ENCODE measurements at regions not wholly inside any gene's neighbourhood (a gene's known extent, or its start where the extent isn't known, plus 50 kb on each side); places are given as distances from the start of the nearest gene placed in this dataset.

DNA sequence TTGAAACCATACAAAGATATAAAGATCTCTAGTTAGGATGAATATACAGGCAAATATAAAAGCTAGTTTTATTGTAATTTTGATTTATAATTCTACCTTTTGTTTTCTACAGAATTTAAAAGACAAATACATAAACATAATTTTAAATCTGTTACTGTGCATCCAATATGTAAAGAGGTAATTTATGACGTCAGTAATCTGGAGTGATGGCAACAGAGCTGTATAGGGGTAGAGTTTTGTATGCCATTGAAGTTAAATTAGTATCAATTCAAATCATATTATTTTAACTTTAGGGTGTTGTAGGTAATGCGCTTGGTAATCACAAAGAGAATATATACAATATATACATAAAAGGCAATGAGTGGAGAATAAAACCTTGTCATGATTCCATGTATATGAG, 183.7 kb upstream of the ARHGAP24 start:
- Histone ChIP-seq H3K4ac (ENCODE audit: low read depth in 1 of 2, low read length in 2 of 2) (no peak overlapping the region), H3K9me3 (ENCODE audit: control insufficient read depth, low read length) (peaks cover 21% of the 10 kb centered on the region), H2BK120ac (ENCODE audit: low read depth, low read length) (no peak overlapping the region), H3K23ac (ENCODE audit: low read length in 2 of 2) (no peak overlapping the region), H3K4me2 (ENCODE audit: low read length, poor library complexity, severe bottlenecking) (no peak overlapping the region), H4K91ac (ENCODE audit: low read length) (no peak overlapping the region), H3K27ac (ENCODE audit: low read length, poor library complexity, severe bottlenecking) (no peak overlapping the region), H3K9ac (ENCODE audit: low read length) (no peak overlapping the region), H3K79me1 (replicated peaks; ENCODE audit: low read length, poor library complexity, severe bottlenecking) (no peaks in the 10 kb centered on the region), H2BK15ac (ENCODE audit: low read depth, poor library complexity, severe bottlenecking) (no peak overlapping the region), H3K27me3 (ENCODE audit: control insufficient read depth in 1 of 2, insufficient read depth in 1 of 2, low read length in 2 of 2) (no peaks in the 10 kb centered on the region), H2BK12ac (ENCODE audit: low read length in 2 of 2) (no peak overlapping the region), H3K18ac (ENCODE audit: low read depth in 1 of 2, low read length in 2 of 2) (no peak overlapping the region), H2BK5ac (ENCODE audit: low read depth, low read length, poor library complexity, severe bottlenecking) (no peak overlapping the region), H2AFZ (ENCODE audit: low read depth, low read length) (no peak overlapping the region), H3K4me3 (ENCODE audit: insufficient read depth in 1 of 2, low read depth in 1 of 2, low read length in 2 of 2) (no peak overlapping the region), H3K14ac (ENCODE audit: low read length in 2 of 2) (no peak overlapping the region), H2AK5ac (ENCODE audit: low read length, severe bottlenecking) (no peak overlapping the region), H4K8ac (ENCODE audit: low read length) (no peak overlapping the region), H3K36me3 (ENCODE audit: control insufficient read depth in 1 of 2, insufficient read depth in 2 of 2, low read depth in 1 of 2, low read length in 2 of 2) (no peaks in the 10 kb centered on the region), H3K4me1 (ENCODE audit: control insufficient read depth, insufficient read depth, low read depth, low read length) (no peaks in the 10 kb centered on the region)
- no peak for DNase-seq
- no CpG with 5 or more reads among the region's 2 CpGs for WGBS

DNA sequence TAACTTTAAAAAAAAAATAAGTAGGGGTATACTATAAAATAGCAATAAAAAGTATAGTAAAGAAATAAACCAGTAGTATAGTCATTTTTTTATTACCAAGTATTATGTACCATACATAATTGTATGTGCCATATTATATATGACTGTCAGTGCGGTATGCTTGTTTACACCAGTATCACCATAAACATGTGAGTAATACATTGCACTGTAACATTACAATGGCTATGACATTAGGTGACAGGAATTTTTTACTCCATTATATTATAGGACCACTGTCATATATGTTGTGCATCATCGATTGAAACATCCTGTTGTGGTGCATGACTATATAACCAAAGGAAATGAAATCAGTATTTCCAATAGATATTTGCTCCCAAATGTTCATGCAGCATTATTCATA, 176.9 kb upstream of the ARHGAP24 start:
- H3K79me1 ChIP-seq (replicated peaks; ENCODE audit: low read length, poor library complexity, severe bottlenecking), result no peaks in the 10 kb centered on the region
- H3K4me2 ChIP-seq (ENCODE audit: low read length, poor library complexity, severe bottlenecking), result no peak overlapping the region
- WGBS, result 80% methylated on average over 1 of the region's 2 CpGs

DNA sequence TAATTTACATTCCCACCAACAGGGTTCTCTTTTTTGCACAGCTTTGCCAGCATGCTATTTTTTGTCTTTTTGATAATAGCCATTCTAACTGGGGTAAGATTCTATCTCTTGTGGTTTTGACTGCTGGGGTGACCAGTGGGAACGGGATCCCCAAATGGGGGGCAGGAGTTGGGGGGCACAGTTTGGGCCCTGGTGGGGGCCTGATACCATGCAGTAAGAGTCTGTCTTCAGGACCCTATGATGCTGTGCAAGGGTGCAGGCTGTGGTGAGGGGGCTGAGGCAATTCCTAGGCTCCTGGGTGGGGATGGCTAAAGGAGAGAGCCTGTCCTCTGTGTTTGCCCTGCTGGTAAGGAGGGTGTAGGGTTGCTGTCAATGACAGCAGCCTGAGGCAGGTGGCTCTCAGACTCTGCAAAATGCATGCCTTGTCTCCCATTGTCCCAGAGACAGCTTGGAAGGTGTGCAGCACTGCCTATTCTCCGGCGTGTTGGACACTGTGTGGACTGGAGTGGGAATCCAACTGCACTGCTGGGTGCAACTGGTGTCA, 172.7 kb upstream of the ARHGAP24 start:
- no peak for DNase-seq
- H2BK12ac ChIP-seq (ENCODE audit: low read length in 2 of 2), result no peak overlapping the region
- no peak overlapping the region for H3K4ac ChIP-seq (ENCODE audit: low read depth in 1 of 2, low read length in 2 of 2)
- no peak overlapping the region for H3K18ac ChIP-seq (ENCODE audit: low read depth in 1 of 2, low read length in 2 of 2)
- H3K4me3 ChIP-seq (ENCODE audit: insufficient read depth in 1 of 2, low read depth in 1 of 2, low read length in 2 of 2), result no peak overlapping the region
- no peak overlapping the region for H2BK15ac ChIP-seq (ENCODE audit: low read depth, poor library complexity, severe bottlenecking)
- no peak overlapping the region for H3K27ac ChIP-seq (ENCODE audit: low read length, poor library complexity, severe bottlenecking)
- H2BK120ac ChIP-seq (ENCODE audit: low read depth, low read length), result no peak overlapping the region
- no peak overlapping the region for H3K4me2 ChIP-seq (ENCODE audit: low read length, poor library complexity, severe bottlenecking)
- H4K8ac ChIP-seq (ENCODE audit: low read length), result no peak overlapping the region
- H3K23ac ChIP-seq (ENCODE audit: low read length in 2 of 2), result no peak overlapping the region
- no peak overlapping the region for H3K14ac ChIP-seq (ENCODE audit: low read length in 2 of 2)
- H3K4me1 ChIP-seq (ENCODE audit: control insufficient read depth, insufficient read depth, low read depth, low read length), result no peaks in the 10 kb centered on the region
- no peaks in the 10 kb centered on the region for H3K27me3 ChIP-seq (ENCODE audit: control insufficient read depth in 1 of 2, insufficient read depth in 1 of 2, low read length in 2 of 2)
- H2AFZ ChIP-seq (ENCODE audit: low read depth, low read length), result no peak overlapping the region
- 90% methylated on average over 3 of the region's 3 CpGs for WGBS
- H3K9me3 ChIP-seq (ENCODE audit: control insufficient read depth, low read length), result no peaks in the 10 kb centered on the region
- no peak overlapping the region for H2BK5ac ChIP-seq (ENCODE audit: low read depth, low read length, poor library complexity, severe bottlenecking)
- H4K91ac ChIP-seq (ENCODE audit: low read length), result peak overlapping the region; percentile 68
- H2AK5ac ChIP-seq (ENCODE audit: low read length, severe bottlenecking), result no peak overlapping the region
- H3K36me3 ChIP-seq (ENCODE audit: control insufficient read depth in 1 of 2, insufficient read depth in 2 of 2, low read depth in 1 of 2, low read length in 2 of 2), result no peaks in the 10 kb centered on the region
- no peaks in the 10 kb centered on the region for H3K79me1 ChIP-seq (replicated peaks; ENCODE audit: low read length, poor library complexity, severe bottlenecking)
- no peak overlapping the region for H3K9ac ChIP-seq (ENCODE audit: low read length)

More for the DNA sequence above, 176.9 kb upstream of the ARHGAP24 start:
- H2BK15ac ChIP-seq (ENCODE audit: low read depth, poor library complexity, severe bottlenecking), result no peak overlapping the region
- H3K4me3 ChIP-seq (ENCODE audit: insufficient read depth in 1 of 2, low read depth in 1 of 2, low read length in 2 of 2), result no peak overlapping the region
- no peak overlapping the region for H4K91ac ChIP-seq (ENCODE audit: low read length)
- H2BK12ac ChIP-seq (ENCODE audit: low read length in 2 of 2), result no peak overlapping the region
- no peak overlapping the region for H3K4ac ChIP-seq (ENCODE audit: low read depth in 1 of 2, low read length in 2 of 2)
- no peaks in the 10 kb centered on the region for H3K9me3 ChIP-seq (ENCODE audit: control insufficient read depth, low read length)
- H2BK5ac ChIP-seq (ENCODE audit: low read depth, low read length, poor library complexity, severe bottlenecking), result no peak overlapping the region
- H4K8ac ChIP-seq (ENCODE audit: low read length), result no peak overlapping the region
- no peaks in the 10 kb centered on the region for H3K4me1 ChIP-seq (ENCODE audit: control insufficient read depth, insufficient read depth, low read depth, low read length)
- no peak overlapping the region for H3K27ac ChIP-seq (ENCODE audit: low read length, poor library complexity, severe bottlenecking)
- no peak overlapping the region for H3K14ac ChIP-seq (ENCODE audit: low read length in 2 of 2)
- H2BK120ac ChIP-seq (ENCODE audit: low read depth, low read length), result no peak overlapping the region
- H3K27me3 ChIP-seq (ENCODE audit: control insufficient read depth in 1 of 2, insufficient read depth in 1 of 2, low read length in 2 of 2), result no peaks in the 10 kb centered on the region
- no peak overlapping the region for H3K23ac ChIP-seq (ENCODE audit: low read length in 2 of 2)
- no peak overlapping the region for H2AFZ ChIP-seq (ENCODE audit: low read depth, low read length)
- H3K36me3 ChIP-seq (ENCODE audit: control insufficient read depth in 1 of 2, insufficient read depth in 2 of 2, low read depth in 1 of 2, low read length in 2 of 2), result no peaks in the 10 kb centered on the region
- H2AK5ac ChIP-seq (ENCODE audit: low read length, severe bottlenecking), result no peak overlapping the region
- H3K9ac ChIP-seq (ENCODE audit: low read length), result no peak overlapping the region
- peak; percentile 1 for DNase-seq
- H3K18ac ChIP-seq (ENCODE audit: low read depth in 1 of 2, low read length in 2 of 2), result no peak overlapping the region

DNA sequence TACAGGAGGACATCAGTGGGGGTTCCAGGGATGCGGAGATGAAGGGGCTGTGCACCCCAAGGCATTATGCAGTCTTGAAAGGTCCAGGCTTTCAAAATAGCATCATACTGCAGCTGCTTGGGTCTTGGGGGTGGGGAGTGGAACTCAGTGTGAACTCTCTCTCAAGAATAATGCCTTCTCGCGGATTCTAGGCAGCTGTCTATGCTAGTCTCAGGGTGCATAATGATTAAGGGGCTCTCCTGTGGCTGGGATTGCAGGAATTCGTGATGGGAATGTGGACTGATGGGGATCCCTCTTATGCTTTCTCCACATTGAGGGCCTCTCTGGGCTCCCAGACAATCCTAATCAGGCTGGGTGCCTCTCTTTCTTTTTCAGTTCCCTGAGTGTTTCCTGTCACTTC, 172.2 kb upstream of the ARHGAP24 start:
- 86% methylated on average over 4 of the region's 4 CpGs for WGBS
- H3K18ac ChIP-seq (ENCODE audit: low read depth in 1 of 2, low read length in 2 of 2), result no peak overlapping the region
- no peak overlapping the region for H3K4me3 ChIP-seq (ENCODE audit: insufficient read depth in 1 of 2, low read depth in 1 of 2, low read length in 2 of 2)
- no peak overlapping the region for H3K14ac ChIP-seq (ENCODE audit: low read length in 2 of 2)
- H2BK15ac ChIP-seq (ENCODE audit: low read depth, poor library complexity, severe bottlenecking), result no peak overlapping the region
- H3K27me3 ChIP-seq (ENCODE audit: control insufficient read depth in 1 of 2, insufficient read depth in 1 of 2, low read length in 2 of 2), result no peaks in the 10 kb centered on the region
- H3K9ac ChIP-seq (ENCODE audit: low read length), result no peak overlapping the region
- H2BK120ac ChIP-seq (ENCODE audit: low read depth, low read length), result no peak overlapping the region
- no peak overlapping the region for H2BK5ac ChIP-seq (ENCODE audit: low read depth, low read length, poor library complexity, severe bottlenecking)
- H3K4ac ChIP-seq (ENCODE audit: low read depth in 1 of 2, low read length in 2 of 2), result no peak overlapping the region
- no peaks in the 10 kb centered on the region for H3K79me1 ChIP-seq (replicated peaks; ENCODE audit: low read length, poor library complexity, severe bottlenecking)
- H2BK12ac ChIP-seq (ENCODE audit: low read length in 2 of 2), result no peak overlapping the region
- no peak overlapping the region for H3K27ac ChIP-seq (ENCODE audit: low read length, poor library complexity, severe bottlenecking)
- H3K4me1 ChIP-seq (ENCODE audit: control insufficient read depth, insufficient read depth, low read depth, low read length), result no peaks in the 10 kb centered on the region
- H3K36me3 ChIP-seq (ENCODE audit: control insufficient read depth in 1 of 2, insufficient read depth in 2 of 2, low read depth in 1 of 2, low read length in 2 of 2), result no peaks in the 10 kb centered on the region
- DNase-seq, result no peak
- no peak overlapping the region for H3K4me2 ChIP-seq (ENCODE audit: low read length, poor library complexity, severe bottlenecking)
- H2AFZ ChIP-seq (ENCODE audit: low read depth, low read length), result no peak overlapping the region
- no peak overlapping the region for H3K23ac ChIP-seq (ENCODE audit: low read length in 2 of 2)
- H2AK5ac ChIP-seq (ENCODE audit: low read length, severe bottlenecking), result no peak overlapping the region
- H4K8ac ChIP-seq (ENCODE audit: low read length), result no peak overlapping the region
- H3K9me3 ChIP-seq (ENCODE audit: control insufficient read depth, low read length), result no peaks in the 10 kb centered on the region
- H4K91ac ChIP-seq (ENCODE audit: low read length), result peak overlapping the region; percentile 68

Measured in mesenchymal stem cell (in vitro differentiated cells and primary cell).